ENCODE measurements at regions not wholly inside any gene's neighbourhood (a gene's known extent, or its start where the extent isn't known, plus 50 kb on each side); places are given as distances from the start of the nearest gene placed in this dataset.
A peak's percentile ranks its signal among the peaks of the same experiment; 100 is the strongest.

DNA sequence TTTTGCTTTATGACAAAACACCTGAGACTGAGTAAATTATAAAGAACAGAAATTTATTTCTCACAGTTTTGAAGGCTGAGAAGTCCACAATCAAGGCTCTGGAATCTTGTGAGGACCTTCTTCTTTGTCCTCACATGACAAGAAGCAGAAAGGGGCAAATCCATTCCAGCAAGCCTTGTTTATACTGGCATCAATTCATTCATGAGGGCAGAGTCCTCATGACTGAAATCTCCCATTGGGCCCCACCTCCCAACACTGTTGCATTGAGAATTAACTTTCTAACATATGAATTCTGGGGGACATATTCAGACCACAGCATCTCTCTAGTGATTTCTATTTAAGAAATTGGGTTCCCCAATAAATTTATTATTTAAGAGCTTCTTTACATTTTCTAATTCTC, 395.4 kb downstream of the AR start:
- Mint-ChIP-seq H3K4me1 (no peaks in the 10 kb centered on the region), H3K27me3 (ENCODE audit: low read depth) (no peaks in the 10 kb centered on the region), H3K27ac (ENCODE audit: unreplicated experiment) (no peak overlapping the region), H3K4me3 (no peak overlapping the region), H3K36me3 (ENCODE audit: low read depth) (no peaks in the 10 kb centered on the region), H3K9me3 (no peaks in the 10 kb centered on the region)
- DNase-seq (ENCODE audit: low read depth, low spot score) = no peak
- no peak for TF ChIP-seq CTCF (conservative IDR thresholded peaks at IDR 0.05)

DNA sequence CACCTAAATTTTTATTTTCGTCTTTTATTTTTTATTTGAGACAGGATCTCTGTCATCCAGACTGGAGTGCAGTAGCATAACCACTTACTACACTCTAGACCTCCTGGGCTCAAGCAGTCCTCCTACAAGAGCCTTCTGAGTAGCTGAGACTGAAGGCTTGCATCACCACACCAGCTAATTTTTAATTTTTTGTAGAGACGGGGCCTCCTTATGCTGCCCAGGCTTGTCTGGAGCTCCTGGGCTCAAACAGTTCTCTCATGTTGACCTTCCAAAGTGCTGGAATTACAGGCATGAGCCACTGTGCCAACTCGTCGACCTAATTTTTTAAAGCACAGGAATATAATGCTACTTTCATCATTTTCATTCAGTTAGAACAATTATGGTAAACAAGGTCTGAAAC, 405.4 kb downstream of the AR start:
- Mint-ChIP-seq H3K27ac (ENCODE audit: unreplicated experiment) (no peak overlapping the region), H3K4me1 (no peaks in the 10 kb centered on the region), H3K4me3 (no peak overlapping the region), H3K36me3 (ENCODE audit: low read depth) (no peaks in the 10 kb centered on the region), H3K27me3 (ENCODE audit: low read depth) (no peaks in the 10 kb centered on the region), H3K9me3 (peaks cover 7% of the 10 kb centered on the region)
- no peak for TF ChIP-seq CTCF (conservative IDR thresholded peaks at IDR 0.05)
- DNase-seq (ENCODE audit: low read depth, low spot score) = no peak

GRCh38 chrX:67953658-67954057, 409.8 kb downstream of the AR start:
- DNase-seq (ENCODE audit: low read depth, low spot score) = no peak
- no peaks in the 10 kb centered on the region for H3K4me1 Mint-ChIP-seq
- peaks cover 13% of the 10 kb centered on the region for H3K9me3 Mint-ChIP-seq
- no peak for TF ChIP-seq CTCF (conservative IDR thresholded peaks at IDR 0.05)
- no peaks in the 10 kb centered on the region for H3K36me3 Mint-ChIP-seq (ENCODE audit: low read depth)
- H3K27ac Mint-ChIP-seq (ENCODE audit: unreplicated experiment) = no peak overlapping the region
- no peak overlapping the region for H3K4me3 Mint-ChIP-seq
- no peaks in the 10 kb centered on the region for H3K27me3 Mint-ChIP-seq (ENCODE audit: low read depth)

DNA sequence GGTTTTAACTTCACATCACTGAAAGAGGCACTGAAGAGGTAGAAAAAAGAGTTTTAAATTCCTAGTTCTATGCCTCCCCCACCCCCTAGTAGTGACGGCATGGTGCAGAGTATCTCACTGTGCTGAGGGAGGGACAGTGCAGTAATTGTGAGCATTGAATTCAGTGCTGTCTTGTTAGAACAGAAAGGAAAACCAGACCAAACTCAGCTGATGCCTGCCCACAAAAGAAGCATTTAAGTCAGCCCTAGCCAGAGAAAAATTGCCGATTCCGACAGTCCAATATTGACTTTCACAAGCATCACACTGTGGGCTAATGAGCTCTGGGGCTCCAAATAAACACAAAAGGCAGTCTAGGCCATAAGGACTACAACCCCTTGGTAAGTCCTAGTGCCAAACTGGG, 417.7 kb downstream of the AR start:
- peak overlapping the region; percentile 29 for H3K27ac Mint-ChIP-seq (ENCODE audit: unreplicated experiment)
- no peaks in the 10 kb centered on the region for H3K36me3 Mint-ChIP-seq (ENCODE audit: low read depth)
- DNase-seq (ENCODE audit: low read depth, low spot score) = no peak
- no peaks in the 10 kb centered on the region for H3K27me3 Mint-ChIP-seq (ENCODE audit: low read depth)
- peaks cover 6% of the 10 kb centered on the region for H3K4me1 Mint-ChIP-seq
- H3K4me3 Mint-ChIP-seq = no peak overlapping the region
- no peak for TF ChIP-seq CTCF (conservative IDR thresholded peaks at IDR 0.05)
- peaks cover 14% of the 10 kb centered on the region for H3K9me3 Mint-ChIP-seq

Data from neural crest cell (in vitro differentiated cells).